ENCODE measurements at regions not wholly inside any gene's neighbourhood (a gene's known extent, or its start where the extent isn't known, plus 50 kb on each side); places are given as distances from the start of the nearest gene placed in this dataset.
A peak's percentile ranks its signal among the peaks of the same experiment; 100 is the strongest.

- TF ChIP-seq E2F5 (CRISPR knock-in tag; IDR thresholded peaks at IDR 0.05) (no peak), USF2 (CRISPR knock-in tag; IDR thresholded peaks at IDR 0.05) (no peak), GABPB1 (CRISPR knock-in tag; IDR thresholded peaks at IDR 0.05) (no peak), CBFB (CRISPR knock-in tag; IDR thresholded peaks at IDR 0.05; ENCODE audit: low read depth) (no peak), ZMAT4 (CRISPR knock-in tag; IDR thresholded peaks at IDR 0.05) (no peak), ZNF671 (CRISPR knock-in tag; IDR thresholded peaks at IDR 0.05) (no peak), E2F1 (CRISPR knock-in tag; IDR thresholded peaks at IDR 0.05) (no peak)
Observed at GRCh38 chr1:229716069-229716468, 90.0 kb downstream of the URB2 start (continued).

GRCh38 chr1:229716704-229717103, 90.7 kb downstream of the URB2 start:
- CTCF ChIA-PET = interaction anchor here (0.8 to 2.5 kb wide), 5 partner anchors 10 to 158 kb away, joined by 3 to 13 read pairs (median 5); no protein-coding TSS in a partner anchor
- Mint-ChIP-seq H3K27me3 (ENCODE audit: low read depth) (no peaks in the 10 kb centered on the region), H3K27ac (peak overlapping the region; percentile 92), H3K4me1 (peaks cover 29% of the 10 kb centered on the region), H3K36me3 (peaks cover 28% of the 10 kb centered on the region), H3K9me3 (peaks cover 36% of the 10 kb centered on the region), H3K4me3 (no peak overlapping the region)
- DNase-seq (ENCODE audit: low spot score) (no peak), ATAC-seq (no peak)
- TF ChIP-seq ZNF671 (CRISPR knock-in tag; IDR thresholded peaks at IDR 0.05) = no peak
- TF ChIP-seq NR1H2 (CRISPR knock-in tag; IDR thresholded peaks at IDR 0.05) = no peak
- TF ChIP-seq ZNF416 (CRISPR knock-in tag; IDR thresholded peaks at IDR 0.05) = no peak
- no peak for TF ChIP-seq JAZF1 (CRISPR knock-in tag; IDR thresholded peaks at IDR 0.05)
- no peak for TF ChIP-seq MAX (CRISPR knock-in tag; IDR thresholded peaks at IDR 0.05)
- TF ChIP-seq GTF2I (CRISPR knock-in tag; conservative IDR thresholded peaks at IDR 0.05) = no peak
- POLR2A ChIA-PET = no interaction called here

GRCh38 chr1:229717786-229718576, 91.9 kb downstream of the URB2 start:
- H3K4me1 Mint-ChIP-seq = peaks cover 29% of the 10 kb centered on the region
- peaks cover 35% of the 10 kb centered on the region for H3K36me3 Mint-ChIP-seq
- peaks cover 48% of the 10 kb centered on the region for H3K9me3 Mint-ChIP-seq
- no peak overlapping the region for H3K27ac Mint-ChIP-seq
- DNase-seq (ENCODE audit: low spot score) = no peak
- H3K27me3 Mint-ChIP-seq (ENCODE audit: low read depth) = no peaks in the 10 kb centered on the region
- ChIA-PET CTCF (no interaction called here), POLR2A (no interaction called here)
- H3K4me3 Mint-ChIP-seq = no peak overlapping the region
- no peak for ATAC-seq
- TF ChIP-seq TCF7 (CRISPR knock-in tag; IDR thresholded peaks at IDR 0.05; ENCODE audit: low read depth) (no peak), ZSCAN18 (CRISPR knock-in tag; IDR thresholded peaks at IDR 0.05) (no peak), ZBTB43 (CRISPR knock-in tag; IDR thresholded peaks at IDR 0.05) (no peak), E2F1 (CRISPR knock-in tag; IDR thresholded peaks at IDR 0.05) (no peak), ZNF219 (CRISPR knock-in tag; IDR thresholded peaks at IDR 0.05; ENCODE audit: borderline replicate concordance) (no peak), ZNF425 (CRISPR knock-in tag; conservative IDR thresholded peaks at IDR 0.05) (no peak), E2F5 (CRISPR knock-in tag; IDR thresholded peaks at IDR 0.05) (no peak), CREB1 (CRISPR knock-in tag; IDR thresholded peaks at IDR 0.05) (no peak), MXD4 (CRISPR knock-in tag; IDR thresholded peaks at IDR 0.05; ENCODE audit: borderline replicate concordance) (no peak), JAZF1 (CRISPR knock-in tag; IDR thresholded peaks at IDR 0.05) (no peak), GABPB1 (CRISPR knock-in tag; IDR thresholded peaks at IDR 0.05) (no peak)
